ENCODE measurements at regions not wholly inside any gene's neighbourhood (a gene's known extent, or its start where the extent isn't known, plus 50 kb on each side); places are given as distances from the start of the nearest gene placed in this dataset.

GRCh38 chr5:144567421-144567780 is 396.7 kb downstream of the KCTD16 start:
- TF ChIP-seq GATA1 (IDR thresholded peaks at IDR 0.05; ENCODE audit: low read depth, low read length), result no peak
- no peak for TF ChIP-seq POLR2A (IDR thresholded peaks at IDR 0.05; ENCODE audit: low read length)
- DNase-seq, result no peak

DNA sequence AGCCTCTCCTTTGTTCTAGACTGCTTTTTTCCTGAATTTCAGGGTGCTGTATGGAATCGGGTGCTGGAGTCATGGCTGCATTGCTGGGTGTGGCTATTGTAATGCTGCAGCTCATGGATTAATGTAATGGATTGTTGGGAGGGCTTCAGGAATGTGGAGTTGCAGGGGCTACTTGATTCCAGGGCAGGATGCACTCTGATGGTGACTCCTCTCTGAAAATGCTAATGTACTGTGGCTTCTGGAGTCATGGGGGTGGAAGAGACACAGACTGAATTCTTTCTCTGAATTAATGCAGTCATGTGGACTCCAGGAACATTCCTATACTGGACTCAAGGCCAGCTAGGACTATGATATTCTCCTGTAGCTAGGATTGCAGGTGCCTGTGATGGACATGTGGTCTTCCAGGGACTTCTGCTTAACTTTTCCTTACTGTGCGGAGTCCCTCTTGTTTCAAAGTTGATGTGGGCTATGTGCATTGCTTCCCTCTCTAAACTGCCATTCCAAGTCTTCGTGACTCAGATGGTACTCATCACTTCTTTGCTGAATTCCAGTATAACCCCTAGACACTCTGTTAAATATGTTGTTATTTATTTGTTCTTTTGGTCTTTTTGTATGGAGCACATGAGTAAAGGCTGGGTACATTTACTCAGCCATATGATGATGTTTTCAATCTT is 396.2 kb downstream of the KCTD16 start:
- DNase-seq, result no peak
- TF ChIP-seq POLR2A (IDR thresholded peaks at IDR 0.05; ENCODE audit: low read length), result no peak
- no peak for TF ChIP-seq GATA1 (IDR thresholded peaks at IDR 0.05; ENCODE audit: low read depth, low read length)

GRCh38 chr5:144549580-144549979 is 378.9 kb downstream of the KCTD16 start:
- DNase-seq, result no peak
- no peak for TF ChIP-seq GATA1 (IDR thresholded peaks at IDR 0.05; ENCODE audit: low read depth, low read length)
- no peak for TF ChIP-seq POLR2A (IDR thresholded peaks at IDR 0.05; ENCODE audit: low read length)

GRCh38 chr5:144548936-144549335 is 378.3 kb downstream of the KCTD16 start:
- no peak for TF ChIP-seq GATA1 (IDR thresholded peaks at IDR 0.05; ENCODE audit: low read depth, low read length)
- TF ChIP-seq POLR2A (IDR thresholded peaks at IDR 0.05; ENCODE audit: low read length), result no peak

DNA sequence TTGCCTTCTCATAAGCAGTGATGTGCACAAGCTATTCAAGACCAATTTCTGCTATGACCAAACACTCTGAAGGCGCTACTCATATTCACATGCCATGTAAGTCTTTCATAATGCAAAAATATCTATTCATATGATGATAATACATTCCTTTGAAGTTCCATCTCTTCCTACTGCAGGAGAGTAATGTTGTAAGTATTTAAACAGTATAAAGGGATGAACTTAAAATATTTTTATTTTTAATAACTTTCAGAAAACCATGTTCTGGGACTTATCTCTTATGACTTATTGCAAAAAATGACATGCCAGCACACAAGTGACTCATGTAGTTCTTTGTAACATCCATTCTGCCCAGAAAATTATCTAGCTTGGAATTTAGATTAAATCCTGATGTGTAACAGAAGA is 376.4 kb downstream of the KCTD16 start:
- DNase-seq, result no peak
- TF ChIP-seq POLR2A (IDR thresholded peaks at IDR 0.05; ENCODE audit: low read length) (no peak), GATA1 (IDR thresholded peaks at IDR 0.05; ENCODE audit: low read depth, low read length) (no peak)

More at GRCh38 chr5:144548936-144549335, 378.3 kb downstream of the KCTD16 start:
- DNase-seq, result no peak

GRCh38 chr5:144538845-144539244 is 368.2 kb downstream of the KCTD16 start:
- TF ChIP-seq POLR2A (IDR thresholded peaks at IDR 0.05; ENCODE audit: low read length) (no peak), GATA1 (IDR thresholded peaks at IDR 0.05; ENCODE audit: low read depth, low read length) (no peak)
- DNase-seq, result no peak
